GM18520 (cell line): ENCODE measurements at regions not wholly inside any gene's neighbourhood (a gene's known extent, or its start where the extent isn't known, plus 50 kb on each side); places are given as distances from the start of the nearest gene placed in this dataset.

Experiments
- ATAC-seq: cut with Tn5 transposase; IDR thresholded peaks from one replicate; pipeline ENCODE4 v1.9.1; 2021; ENCODE audit not compliant: unreplicated experiment

DNA sequence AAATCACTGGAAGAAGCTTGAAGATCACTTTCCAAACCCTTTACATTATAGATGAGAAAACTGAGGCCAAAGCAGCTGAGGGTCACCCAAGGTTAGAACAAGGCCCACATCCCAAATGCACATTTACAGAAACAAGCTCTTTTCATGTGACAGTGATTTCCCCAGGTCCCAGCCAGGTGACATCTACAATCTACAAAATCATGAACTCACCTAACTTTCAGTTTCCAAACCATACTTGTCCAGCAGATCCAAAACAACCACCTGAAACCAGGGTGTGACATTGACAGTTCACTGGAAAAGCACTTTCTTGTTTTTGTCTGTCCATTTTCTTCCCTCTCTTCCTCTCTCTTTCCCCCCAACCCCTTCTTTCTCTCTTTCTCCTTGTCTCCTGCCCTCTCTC is 132.2 kb upstream of the PRICKLE2 start:
- ATAC-seq, result no peak

GRCh38 chr3:64355401-64355807 is 130.1 kb upstream of the PRICKLE2 start:
- no peak for ATAC-seq

DNA sequence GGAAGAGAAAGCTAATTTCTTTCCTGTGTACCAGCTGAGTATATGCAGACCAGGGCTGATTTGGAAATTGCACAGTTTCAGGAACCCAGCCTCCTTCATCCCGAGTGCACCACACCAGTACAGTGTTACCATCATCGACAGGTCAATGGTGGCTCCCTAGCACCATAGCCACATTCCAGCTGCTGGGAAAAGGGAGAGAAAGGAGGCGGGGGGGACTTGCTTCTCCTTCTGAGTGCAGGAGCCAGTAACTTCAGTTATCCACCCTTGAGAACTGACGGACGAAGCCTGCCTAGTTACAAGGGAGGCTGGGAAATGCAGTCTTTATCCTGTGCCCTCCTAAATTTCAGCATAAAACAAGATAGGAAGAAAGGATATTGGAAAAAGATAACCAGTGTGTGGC is 129.7 kb upstream of the PRICKLE2 start:
- no peak for ATAC-seq

- no peak for ATAC-seq
Measured at GRCh38 chr3:64354221-64354620, 129.0 kb upstream of the PRICKLE2 start.

DNA sequence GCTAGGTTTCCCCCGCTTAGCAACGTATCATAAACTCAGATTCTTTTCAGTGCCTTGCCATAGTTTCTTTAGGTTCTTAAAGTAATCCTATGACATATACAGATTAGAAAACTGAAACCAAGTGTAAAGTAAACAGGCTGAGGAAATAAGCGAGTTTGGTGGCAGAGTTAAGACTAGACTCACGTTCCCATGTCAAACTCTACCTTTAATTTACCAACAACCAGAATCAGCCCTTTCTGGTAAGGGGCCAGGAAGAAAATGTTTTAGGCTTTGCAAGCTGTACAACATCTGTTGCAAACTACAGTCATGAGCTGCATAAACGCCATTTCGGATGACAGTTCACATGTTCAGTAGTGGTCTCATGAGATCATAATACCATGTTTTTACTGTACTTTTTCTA is 128.0 kb upstream of the PRICKLE2 start:
- no peak for ATAC-seq

- ATAC-seq, result no peak
Measured at GRCh38 chr3:64352639-64352992, 127.3 kb upstream of the PRICKLE2 start.

DNA sequence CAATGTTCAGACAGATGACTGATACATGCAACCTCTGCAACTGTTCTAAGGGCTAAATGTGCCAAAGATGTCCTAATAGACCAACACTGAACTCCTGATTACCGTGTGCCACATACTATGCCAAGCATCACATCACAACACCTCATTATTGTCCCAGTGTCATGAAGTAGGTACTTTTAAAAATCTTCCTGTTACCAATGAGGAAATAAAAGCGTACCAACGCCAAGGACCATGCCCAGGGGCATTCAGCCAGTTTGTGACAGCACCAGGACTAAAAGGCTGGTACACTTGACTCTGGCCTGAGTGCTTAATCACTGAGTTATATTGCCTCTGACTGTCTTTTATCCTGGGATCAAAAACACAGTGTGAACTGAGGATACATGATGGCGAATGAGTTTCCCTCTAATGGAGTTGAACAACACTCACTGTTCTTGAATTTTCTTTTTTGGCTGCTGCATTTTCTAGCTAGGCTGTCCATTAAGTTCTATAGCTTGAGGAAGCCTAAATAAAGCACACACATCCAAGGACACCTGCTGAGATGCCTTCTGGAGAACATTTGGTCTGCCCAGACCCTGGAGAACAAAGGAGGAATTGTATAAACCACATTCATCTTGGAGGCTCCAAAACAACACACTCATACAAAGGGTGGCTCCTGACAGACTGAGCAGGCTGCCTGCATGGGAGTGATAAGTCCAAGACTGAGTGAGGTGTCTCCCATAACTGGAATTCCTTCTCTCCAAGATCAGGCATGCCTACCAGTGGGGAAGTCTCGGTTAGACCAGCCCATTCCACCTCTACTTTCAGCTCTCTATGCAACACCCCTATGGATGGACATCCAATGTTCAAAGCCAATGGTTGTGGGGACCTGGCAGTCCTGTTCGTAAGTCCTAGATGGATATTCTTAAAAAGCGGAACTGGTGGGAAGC is 126.7 kb upstream of the PRICKLE2 start:
- no peak for ATAC-seq

GRCh38 chr3:64349551-64349950 is 124.3 kb upstream of the PRICKLE2 start:
- no peak for ATAC-seq

- no peak for ATAC-seq
Measured at GRCh38 chr3:64345371-64345770, 120.1 kb upstream of the PRICKLE2 start.

DNA sequence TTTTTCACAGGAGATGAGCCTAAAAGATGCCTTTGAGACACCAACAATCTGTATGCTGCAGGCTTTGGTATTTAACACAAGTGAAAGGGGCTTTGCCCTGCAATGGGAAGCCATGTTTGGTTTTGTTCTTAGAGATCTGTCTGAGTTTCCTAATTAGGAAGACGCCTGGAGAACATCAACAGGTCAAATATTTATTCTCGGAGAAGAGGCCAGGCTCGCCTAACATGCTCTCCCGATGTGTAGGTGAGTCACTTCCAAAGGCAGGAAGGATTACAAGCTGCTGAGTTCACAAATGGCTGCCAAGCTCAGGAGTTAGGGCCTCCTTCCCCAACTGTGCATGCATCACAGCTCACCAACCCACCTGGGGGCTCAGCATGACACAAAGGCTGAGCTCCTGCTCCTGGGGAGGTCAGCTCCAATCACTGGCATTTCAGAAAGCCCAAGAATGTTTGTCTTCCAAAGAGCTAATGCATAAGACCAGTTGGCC is 119.5 kb upstream of the PRICKLE2 start:
- ATAC-seq, result no peak

GRCh38 chr3:64343689-64344430 is 118.6 kb upstream of the PRICKLE2 start:
- no peak for ATAC-seq

DNA sequence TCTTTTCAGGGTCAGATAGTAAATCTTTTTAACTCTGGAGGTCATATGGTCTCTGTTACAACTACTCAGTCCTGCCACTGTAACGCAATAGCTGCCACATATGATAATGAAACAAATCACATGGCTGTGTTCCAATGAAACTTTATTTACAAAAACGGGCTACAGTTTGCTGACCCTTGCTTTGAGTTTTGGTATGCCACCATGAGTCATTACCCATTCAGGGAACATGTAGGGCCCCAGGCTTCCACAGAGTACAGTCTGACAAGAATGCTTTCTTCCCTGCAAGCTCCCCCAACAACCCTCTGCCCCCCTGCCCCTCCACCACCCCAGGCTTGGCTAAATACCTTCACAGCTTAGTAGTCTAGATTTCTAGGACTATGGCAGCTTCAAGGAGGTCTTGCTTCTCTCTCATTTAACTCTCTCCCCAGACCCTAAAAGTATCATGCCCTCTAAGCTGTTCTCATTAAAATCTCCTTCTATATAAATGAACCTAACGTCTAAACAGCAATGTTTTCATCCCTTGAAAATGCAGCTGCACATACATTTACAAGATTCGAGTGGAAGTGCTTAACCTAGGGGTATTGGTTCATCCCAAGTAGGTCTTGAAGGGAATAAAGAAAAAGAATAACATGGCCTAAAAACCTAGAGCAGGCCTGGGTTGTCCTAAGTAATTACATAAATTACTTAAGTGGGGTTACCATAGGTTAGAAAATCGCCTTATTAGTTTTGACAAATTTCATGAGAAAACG is 117.8 kb upstream of the PRICKLE2 start:
- ATAC-seq, result no peak

DNA sequence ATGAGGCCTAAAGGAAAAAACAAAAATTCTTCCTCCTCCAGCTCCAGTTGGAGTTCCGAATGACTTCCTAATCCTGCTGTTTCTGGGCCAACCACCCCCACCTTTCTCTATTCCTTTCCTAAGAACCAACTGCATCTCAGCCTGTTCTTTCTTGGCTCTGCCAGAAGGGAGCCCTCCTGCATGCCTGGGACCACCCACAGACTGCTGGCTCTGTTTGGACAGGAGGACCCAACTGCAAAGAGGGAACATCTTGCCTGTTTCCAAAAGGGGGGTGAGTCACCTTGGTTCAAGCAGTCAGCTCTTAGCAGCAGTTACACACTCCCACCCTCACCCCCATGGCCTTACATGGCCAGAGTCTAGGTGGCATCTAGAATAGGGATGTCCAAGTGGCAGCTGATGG is 116.0 kb upstream of the PRICKLE2 start:
- no peak for ATAC-seq

DNA sequence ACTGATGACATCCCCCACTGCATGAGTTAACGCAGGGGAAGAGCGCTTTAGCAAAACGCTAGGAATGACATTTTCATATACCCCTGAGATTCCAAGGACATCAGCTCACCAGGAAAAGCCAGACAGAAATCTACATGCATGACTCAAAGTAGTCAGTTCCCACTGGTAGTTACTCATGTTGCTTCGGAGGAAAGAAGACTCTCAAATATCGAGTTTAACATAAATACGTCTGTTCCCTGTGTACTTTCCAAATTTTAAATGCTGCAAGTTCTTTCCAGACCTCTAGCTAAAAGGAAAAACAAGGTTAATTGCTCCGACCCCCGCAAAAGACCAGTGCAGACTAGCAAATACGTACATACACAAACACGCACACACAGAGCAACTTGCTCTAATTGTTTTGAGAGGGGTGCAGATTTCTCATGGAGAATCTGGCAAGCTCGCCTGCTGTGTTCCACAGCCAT is 115.4 kb upstream of the PRICKLE2 start:
- ATAC-seq, result no peak

- ATAC-seq, result no peak
Measured at GRCh38 chr3:64336488-64336887, 111.2 kb upstream of the PRICKLE2 start.

DNA sequence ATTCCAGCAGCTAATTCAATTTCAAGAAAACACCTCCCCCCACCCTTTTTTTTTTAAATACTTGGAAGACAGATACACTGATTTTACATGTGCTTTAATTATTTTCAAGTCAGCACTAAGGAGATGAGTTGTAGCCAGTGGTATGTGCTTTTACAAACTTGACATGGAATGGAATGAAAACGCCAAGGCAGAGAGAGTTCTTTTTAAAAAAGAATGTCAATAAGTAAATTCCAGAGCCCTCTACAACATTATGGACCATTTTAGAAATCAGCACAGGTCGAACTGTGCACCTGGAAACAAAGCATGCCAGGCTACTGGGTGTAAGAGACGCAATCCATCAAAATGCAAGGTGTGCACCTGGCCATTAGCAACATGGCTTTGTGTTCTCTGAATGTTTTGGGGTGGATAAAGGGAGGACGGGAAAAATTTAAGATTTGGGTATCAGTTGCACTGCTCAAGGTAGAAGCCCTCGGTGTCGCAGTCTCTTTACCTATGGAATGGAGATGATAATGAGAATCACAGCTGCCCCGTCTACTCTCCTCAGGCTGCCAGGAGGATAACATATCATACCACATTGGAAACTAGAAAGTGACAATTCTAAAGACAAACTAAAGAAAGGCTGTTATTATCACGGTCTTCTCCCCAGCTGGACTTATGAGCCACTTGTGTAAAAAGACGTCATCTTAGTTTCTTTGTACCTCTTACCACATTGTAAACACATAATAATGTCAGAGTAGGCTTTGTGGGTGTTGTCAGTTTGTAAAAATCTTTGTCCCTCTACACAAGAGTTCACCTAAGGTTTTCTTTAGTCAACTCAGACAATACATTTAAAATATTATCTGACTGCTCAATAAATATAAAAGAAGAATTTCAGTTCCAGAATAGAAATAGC is 107.4 kb upstream of the PRICKLE2 start:
- ATAC-seq, result no peak

GRCh38 chr3:64331605-64332004 is 106.3 kb upstream of the PRICKLE2 start:
- ATAC-seq, result no peak

DNA sequence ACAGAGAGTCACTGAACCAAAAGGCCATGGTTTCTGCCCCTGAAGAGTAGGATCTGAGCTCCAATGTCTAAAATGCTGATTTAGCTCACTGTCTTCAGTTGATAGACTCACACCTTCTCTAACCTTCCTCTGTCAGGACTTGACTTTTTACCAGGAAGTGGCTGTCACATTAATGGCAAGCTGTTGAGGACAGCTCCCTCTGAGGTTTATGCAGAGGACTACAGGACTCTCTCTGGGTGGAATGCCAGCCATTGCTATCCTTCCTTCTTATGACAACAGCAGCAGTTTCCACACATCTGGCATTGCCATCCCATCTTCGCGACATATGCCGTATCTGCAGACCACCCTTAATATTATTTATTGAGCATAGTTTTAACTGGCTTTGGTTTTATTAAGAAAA is 103.8 kb upstream of the PRICKLE2 start:
- no peak for ATAC-seq

- ATAC-seq, result no peak
Measured at GRCh38 chr3:64327100-64327804, 102.0 kb upstream of the PRICKLE2 start.

DNA sequence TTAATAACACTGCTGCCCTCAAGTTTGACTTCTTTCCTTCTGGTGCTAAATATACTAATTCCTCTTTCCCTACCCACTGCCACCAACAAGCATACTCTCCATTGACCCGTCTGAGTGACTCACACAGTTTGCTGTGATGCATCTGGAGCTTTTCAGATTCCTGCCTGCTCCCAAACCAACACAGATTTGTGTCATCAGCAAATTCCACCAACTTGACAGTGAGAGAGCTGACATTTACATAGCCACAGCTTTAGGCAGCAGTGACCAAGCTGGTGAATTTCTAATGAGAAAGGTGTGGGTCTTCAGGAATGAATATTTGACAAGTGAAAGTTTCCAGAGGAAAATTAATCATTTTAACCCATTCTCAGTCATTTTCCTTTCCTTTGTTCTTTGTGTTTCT is 96.5 kb upstream of the PRICKLE2 start:
- no peak for ATAC-seq
